ENCODE measurements at regions not wholly inside any gene's neighbourhood (a gene's known extent, or its start where the extent isn't known, plus 50 kb on each side); places are given as distances from the start of the nearest gene placed in this dataset.

DNA sequence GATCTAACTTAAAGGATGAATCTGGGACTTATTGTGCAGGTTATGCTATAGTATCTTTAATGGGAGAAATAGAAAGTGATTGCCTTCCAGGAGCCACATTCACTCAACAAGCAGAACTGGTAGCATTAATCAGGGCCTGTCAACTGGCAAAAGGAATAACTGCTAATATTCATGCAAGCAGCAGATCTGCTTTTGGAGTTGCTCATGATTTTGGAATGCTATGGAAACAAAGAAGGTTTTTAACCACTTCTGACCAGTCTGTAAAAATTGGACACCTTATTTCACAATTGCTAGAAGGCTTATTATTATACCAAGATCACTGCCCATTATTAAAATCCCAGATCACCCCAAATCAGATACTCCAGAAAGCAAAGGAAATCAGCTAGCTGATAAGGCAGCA is 200.4 kb downstream of the MREG start:
- H3K4me1 ChIP-seq (ENCODE audit: control insufficient read depth in 1 of 2, extremely low read depth in 1 of 2, insufficient read depth in 2 of 2, low read length in 2 of 2), result peaks cover 10 to 16% of the 10 kb centered on the region in 2 experiments
- H3K9me3 ChIP-seq, result no peaks in the 10 kb centered on the region
- ATAC-seq (replicated peaks in 1 of 4) (no peak), DNase-seq (no peak)
- H3K36me3 ChIP-seq (ENCODE audit: control insufficient read depth in 2 of 2, extremely low read depth in 1 of 2, insufficient read depth in 1 of 2, low read length in 1 of 2), result no peaks in the 10 kb centered on the region
- no peak overlapping the region for H3K4me3 Mint-ChIP-seq
- peaks cover 8 to 11% of the 10 kb centered on the region in 2 donors for H3K27me3 Mint-ChIP-seq
- H3K27ac Mint-ChIP-seq, result no peak overlapping the region
- ChIA-PET CTCF (no interaction called here), POLR2A (no interaction called here)
- H3K27me3 ChIP-seq (replicated peaks in 1 of 2; ENCODE audit: control insufficient read depth in 2 of 2, extremely low read depth in 1 of 2, insufficient read depth in 2 of 2, low read length in 1 of 2), result no peaks in the 10 kb centered on the region
- peaks cover 15 to 25% (median 17%) of the 10 kb centered on the region in 3 donors for H3K4me1 Mint-ChIP-seq
- H3K27ac ChIP-seq (ENCODE audit: low read length), result no peak overlapping the region
- H3K9me3 Mint-ChIP-seq, result no peaks in the 10 kb centered on the region
- no peaks in the 10 kb centered on the region for H3K36me3 Mint-ChIP-seq
- H3K4me3 ChIP-seq (ENCODE audit: control insufficient read depth in 1 of 2, extremely low read depth in 1 of 2, low read length in 1 of 2), result no peak overlapping the region

DNA sequence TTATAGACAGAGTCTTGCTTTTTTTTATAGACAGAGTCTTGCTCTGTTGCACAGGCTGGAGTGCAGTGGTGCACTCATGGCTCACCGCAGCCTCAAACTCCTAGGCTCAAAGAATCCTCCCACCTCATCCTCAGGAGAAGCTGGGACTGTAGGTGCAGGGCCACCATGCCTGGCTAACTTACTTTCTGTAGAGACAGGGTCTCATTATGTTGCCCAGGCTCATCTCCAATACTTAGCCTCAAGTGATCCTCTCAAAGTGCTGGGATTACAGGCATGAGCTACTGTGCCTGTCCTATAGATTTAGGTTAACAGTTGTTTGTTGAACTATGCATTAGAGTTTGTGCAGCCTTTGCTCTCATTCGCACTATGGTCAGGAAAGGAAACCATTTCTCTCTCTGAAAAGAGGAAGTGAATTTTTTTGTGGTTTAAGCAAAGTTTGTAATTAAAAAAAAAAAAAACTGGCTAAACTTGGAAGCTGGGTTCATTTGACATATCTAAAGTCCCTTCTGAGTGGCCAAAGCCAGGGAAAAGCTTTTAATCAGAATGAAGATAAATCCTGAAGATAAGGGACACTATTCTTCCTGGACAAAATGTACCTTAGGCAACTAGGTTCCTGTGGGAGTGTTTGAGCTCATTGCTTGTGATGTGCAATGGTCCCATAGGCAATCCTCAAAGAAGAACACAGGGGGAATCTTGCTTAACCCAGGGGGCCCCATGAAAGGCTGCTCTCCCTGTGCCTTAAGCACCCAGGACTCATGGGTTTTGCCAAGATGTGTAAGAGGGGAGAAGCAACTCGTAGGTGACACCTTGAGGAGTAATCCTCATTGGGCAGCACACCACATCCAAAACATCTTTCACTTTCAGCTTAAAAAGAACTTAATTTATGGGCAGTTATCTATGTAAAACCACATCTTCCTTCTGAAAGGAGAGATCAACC is 201.7 kb downstream of the MREG start:
- no peaks in the 10 kb centered on the region for H3K36me3 ChIP-seq (ENCODE audit: control insufficient read depth in 2 of 2, extremely low read depth in 1 of 2, insufficient read depth in 1 of 2, low read length in 1 of 2)
- H3K9me3 ChIP-seq, result no peaks in the 10 kb centered on the region
- no peaks in the 10 kb centered on the region for H3K27me3 ChIP-seq (replicated peaks in 1 of 2; ENCODE audit: control insufficient read depth in 2 of 2, extremely low read depth in 1 of 2, insufficient read depth in 2 of 2, low read length in 1 of 2)
- Mint-ChIP-seq H3K4me1 (peaks cover 15 to 25% (median 17%) of the 10 kb centered on the region in 3 donors), H3K27ac (peak overlapping the region; percentile 53 to 70), H3K36me3 (no peaks in the 10 kb centered on the region), H3K4me3 (peak overlapping the region in 1 of 3 donors; percentile 54), H3K27me3 (peaks cover 1 to 3% of the 10 kb centered on the region in 2 donors), H3K9me3 (no peaks in the 10 kb centered on the region)
- ChIA-PET POLR2A (no interaction called here), CTCF (interaction anchor here (0.5 to 0.8 kb wide), 2 partner anchors 357 to 1315 kb away, joined by 3 read pairs; no protein-coding TSS in a partner anchor)
- no CpG with 5 or more reads among the region's 3 CpGs for WGBS (ENCODE audit: insufficient coverage)
- H3K4me3 ChIP-seq (ENCODE audit: control insufficient read depth in 1 of 2, extremely low read depth in 1 of 2, low read length in 1 of 2), result no peak overlapping the region
- H3K27ac ChIP-seq (ENCODE audit: low read length), result no peak overlapping the region
- peaks cover 10 to 16% of the 10 kb centered on the region in 2 experiments for H3K4me1 ChIP-seq (ENCODE audit: control insufficient read depth in 1 of 2, extremely low read depth in 1 of 2, insufficient read depth in 2 of 2, low read length in 2 of 2)
- DNase-seq, result peak in 1 of 35 experiments; percentile 27
- peak in 2 of 4 experiments; percentile 50 to 54 for ATAC-seq (replicated peaks in 1 of 4)

DNA sequence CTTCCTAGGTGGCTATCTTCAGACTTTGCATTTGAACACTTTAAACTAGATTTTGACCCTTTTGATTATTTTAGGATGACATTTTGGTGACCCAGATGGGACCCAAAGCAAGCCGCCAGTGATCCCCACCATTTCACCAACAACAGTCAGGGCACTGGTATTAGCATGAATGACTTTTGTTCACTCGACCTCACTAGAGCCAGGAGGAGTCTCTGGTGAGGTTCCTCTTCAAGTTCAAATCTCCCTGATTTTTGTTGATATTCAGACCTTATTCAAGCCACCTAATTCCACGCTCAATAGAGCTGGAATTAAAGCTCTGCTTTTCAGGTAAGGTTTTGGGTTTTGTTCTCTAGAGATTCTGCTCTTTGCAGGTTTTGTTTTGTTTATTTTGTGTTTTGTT is 202.3 kb downstream of the MREG start:
- WGBS (ENCODE audit: insufficient coverage), result 57% methylated on average over 2 of the region's 3 CpGs
- peaks cover 10 to 16% of the 10 kb centered on the region in 2 experiments for H3K4me1 ChIP-seq (ENCODE audit: control insufficient read depth in 1 of 2, extremely low read depth in 1 of 2, insufficient read depth in 2 of 2, low read length in 2 of 2)
- H3K36me3 ChIP-seq (ENCODE audit: control insufficient read depth in 2 of 2, extremely low read depth in 1 of 2, insufficient read depth in 1 of 2, low read length in 1 of 2), result no peaks in the 10 kb centered on the region
- H3K27ac ChIP-seq (ENCODE audit: low read length), result no peak overlapping the region
- H3K9me3 Mint-ChIP-seq, result no peaks in the 10 kb centered on the region
- peaks cover 1 to 3% of the 10 kb centered on the region in 2 donors for H3K27me3 Mint-ChIP-seq
- ATAC-seq (replicated peaks in 1 of 4) (no peak), DNase-seq (no peak)
- ChIA-PET POLR2A (no interaction called here), CTCF (interaction anchor here (0.5 to 0.8 kb wide), 2 partner anchors 357 to 1314 kb away, joined by 3 read pairs; no protein-coding TSS in a partner anchor)
- H3K27ac Mint-ChIP-seq, result peak overlapping the region; percentile 53 to 70
- no peaks in the 10 kb centered on the region for H3K9me3 ChIP-seq
- H3K36me3 Mint-ChIP-seq, result no peaks in the 10 kb centered on the region
- peak overlapping the region in 1 of 3 donors; percentile 54 for H3K4me3 Mint-ChIP-seq
- no peaks in the 10 kb centered on the region for H3K27me3 ChIP-seq (replicated peaks in 1 of 2; ENCODE audit: control insufficient read depth in 2 of 2, extremely low read depth in 1 of 2, insufficient read depth in 2 of 2, low read length in 1 of 2)
- H3K4me1 Mint-ChIP-seq, result peaks cover 15 to 25% (median 17%) of the 10 kb centered on the region in 3 donors
- no peak overlapping the region for H3K4me3 ChIP-seq (ENCODE audit: control insufficient read depth in 1 of 2, extremely low read depth in 1 of 2, low read length in 1 of 2)

DNA sequence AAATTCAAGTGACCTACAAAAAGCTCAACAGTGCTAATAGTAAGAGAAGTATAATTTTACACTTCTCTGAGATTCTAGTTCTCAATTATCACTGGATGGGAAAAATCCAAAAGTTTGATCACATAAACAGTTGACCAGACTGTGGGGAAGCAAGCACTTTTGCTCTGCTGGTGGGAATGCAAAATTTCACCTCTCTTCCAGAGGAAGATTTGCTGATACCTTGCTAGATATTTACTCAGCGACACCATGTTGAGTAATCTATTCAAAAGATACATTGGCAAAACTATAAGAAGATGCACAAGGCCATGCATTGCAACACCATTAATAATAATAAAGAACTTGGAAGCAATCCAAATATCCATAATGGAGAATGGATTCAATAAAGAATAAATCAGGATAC is 204.4 kb downstream of the MREG start:
- CTCF ChIA-PET, result interaction anchor here in 1 of 2 donors (0.6 kb wide), 1 partner anchor 17 kb away, joined by 4 read pairs; no protein-coding TSS in a partner anchor
- POLR2A ChIA-PET, result no interaction called here
- H3K4me1 Mint-ChIP-seq, result peaks cover 15 to 25% (median 17%) of the 10 kb centered on the region in 3 donors
- Histone ChIP-seq H3K9me3 (no peaks in the 10 kb centered on the region), H3K36me3 (ENCODE audit: control insufficient read depth in 2 of 2, extremely low read depth in 1 of 2, insufficient read depth in 1 of 2, low read length in 1 of 2) (no peaks in the 10 kb centered on the region), H3K4me3 (ENCODE audit: control insufficient read depth in 1 of 2, extremely low read depth in 1 of 2, low read length in 1 of 2) (no peak overlapping the region), H3K27me3 (replicated peaks in 1 of 2; ENCODE audit: control insufficient read depth in 2 of 2, extremely low read depth in 1 of 2, insufficient read depth in 2 of 2, low read length in 1 of 2) (no peaks in the 10 kb centered on the region), H3K27ac (ENCODE audit: low read length) (no peak overlapping the region), H3K4me1 (ENCODE audit: control insufficient read depth in 1 of 2, extremely low read depth in 1 of 2, insufficient read depth in 2 of 2, low read length in 2 of 2) (peaks cover 10 to 16% of the 10 kb centered on the region in 2 experiments)
- DNase-seq (no peak), ATAC-seq (replicated peaks in 1 of 4) (no peak)
- no peaks in the 10 kb centered on the region for H3K9me3 Mint-ChIP-seq
- no peaks in the 10 kb centered on the region for H3K36me3 Mint-ChIP-seq
- WGBS (ENCODE audit: insufficient coverage), result no CpG with 5 or more reads among the region's 1 CpG
- H3K27me3 Mint-ChIP-seq, result peaks cover 0 to 1% of the 10 kb centered on the region in 2 donors
- no peak overlapping the region for H3K4me3 Mint-ChIP-seq
- H3K27ac Mint-ChIP-seq, result no peak overlapping the region

DNA sequence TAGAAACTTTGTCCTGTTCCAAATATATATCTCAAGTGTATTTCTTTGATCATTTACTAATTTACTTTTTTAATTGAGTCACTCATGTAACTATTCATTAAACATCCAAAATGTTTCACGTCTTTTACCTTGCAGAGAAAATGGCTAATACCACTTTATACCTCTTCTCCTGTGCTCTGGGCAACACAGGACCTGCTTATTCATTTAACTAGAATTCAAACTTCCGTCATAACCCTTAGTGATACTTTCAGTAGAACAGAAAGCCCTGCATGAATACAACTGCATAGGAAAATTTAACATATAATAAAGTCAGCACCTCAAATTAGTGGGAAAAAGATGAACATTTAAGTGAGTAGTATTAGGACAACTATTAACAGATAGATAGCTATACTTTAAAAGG is 205.2 kb downstream of the MREG start:
- no peaks in the 10 kb centered on the region for H3K36me3 ChIP-seq (ENCODE audit: control insufficient read depth in 2 of 2, extremely low read depth in 1 of 2, insufficient read depth in 1 of 2, low read length in 1 of 2)
- CTCF ChIA-PET, result no interaction called here
- no peak for DNase-seq
- no peaks in the 10 kb centered on the region for H3K27me3 ChIP-seq (replicated peaks in 1 of 2; ENCODE audit: control insufficient read depth in 2 of 2, extremely low read depth in 1 of 2, insufficient read depth in 2 of 2, low read length in 1 of 2)
- 50% methylated on average over 1 of the region's 2 CpGs for WGBS (ENCODE audit: insufficient coverage)
- POLR2A ChIA-PET, result no interaction called here
- no peaks in the 10 kb centered on the region for H3K36me3 Mint-ChIP-seq
- peaks cover 10 to 16% of the 10 kb centered on the region in 2 experiments for H3K4me1 ChIP-seq (ENCODE audit: control insufficient read depth in 1 of 2, extremely low read depth in 1 of 2, insufficient read depth in 2 of 2, low read length in 2 of 2)
- no peaks in the 10 kb centered on the region for H3K9me3 Mint-ChIP-seq
- H3K4me3 ChIP-seq (ENCODE audit: control insufficient read depth in 1 of 2, extremely low read depth in 1 of 2, low read length in 1 of 2), result no peak overlapping the region
- no peak overlapping the region for H3K27ac ChIP-seq (ENCODE audit: low read length)
- ATAC-seq (replicated peaks in 1 of 4), result no peak
- H3K4me3 Mint-ChIP-seq, result no peak overlapping the region
- H3K9me3 ChIP-seq, result no peaks in the 10 kb centered on the region
- peaks cover 0 to 1% of the 10 kb centered on the region in 2 donors for H3K27me3 Mint-ChIP-seq
- H3K4me1 Mint-ChIP-seq, result peaks cover 15 to 25% (median 17%) of the 10 kb centered on the region in 3 donors
- no peak overlapping the region for H3K27ac Mint-ChIP-seq

DNA sequence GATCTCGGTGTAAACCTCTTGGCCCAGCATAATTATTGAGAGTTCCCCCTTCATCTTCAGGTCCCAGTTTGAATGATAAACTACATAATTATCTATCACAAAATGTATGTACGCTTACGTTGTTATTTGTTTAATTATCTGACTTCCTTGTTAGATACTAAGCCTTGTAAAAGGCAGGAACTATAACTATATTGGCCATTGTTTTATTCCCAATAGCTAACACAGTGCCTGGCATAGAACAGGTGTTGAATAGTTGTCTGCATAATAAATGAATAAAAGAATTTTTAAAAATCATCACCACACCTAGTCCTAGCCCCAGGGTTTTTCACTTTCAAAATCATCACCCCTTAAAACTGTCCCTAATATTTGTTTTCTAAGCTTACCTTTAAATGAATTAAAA is 207.9 kb downstream of the MREG start:
- Histone ChIP-seq H3K27me3 (replicated peaks in 1 of 2; ENCODE audit: control insufficient read depth in 2 of 2, extremely low read depth in 1 of 2, insufficient read depth in 2 of 2, low read length in 1 of 2) (peaks cover 0 to 3% of the 10 kb centered on the region in 2 experiments), H3K27ac (ENCODE audit: low read length) (no peak overlapping the region), H3K36me3 (ENCODE audit: control insufficient read depth in 2 of 2, extremely low read depth in 1 of 2, insufficient read depth in 1 of 2, low read length in 1 of 2) (no peaks in the 10 kb centered on the region), H3K4me3 (ENCODE audit: control insufficient read depth in 1 of 2, extremely low read depth in 1 of 2, low read length in 1 of 2) (no peak overlapping the region), H3K9me3 (no peaks in the 10 kb centered on the region), H3K4me1 (ENCODE audit: control insufficient read depth in 1 of 2, extremely low read depth in 1 of 2, insufficient read depth in 2 of 2, low read length in 2 of 2) (peaks cover 0 to 3% of the 10 kb centered on the region in 2 experiments)
- CTCF ChIA-PET, result no interaction called here
- Mint-ChIP-seq H3K27ac (no peak overlapping the region), H3K4me1 (peaks cover 0 to 3% (median 0%) of the 10 kb centered on the region in 3 donors), H3K27me3 (peaks cover 0 to 1% of the 10 kb centered on the region in 2 donors), H3K36me3 (no peaks in the 10 kb centered on the region), H3K4me3 (no peak overlapping the region), H3K9me3 (peaks cover 0 to 3% (median 0%) of the 10 kb centered on the region in 3 donors)
- ATAC-seq (replicated peaks in 1 of 4) (no peak), DNase-seq (no peak)
- WGBS (ENCODE audit: insufficient coverage), result no CpG with 5 or more reads among the region's 3 CpGs
- POLR2A ChIA-PET, result no interaction called here

Data from T-cell (primary cell).